Endothelial cell of umbilical vein (primary cell): ENCODE measurements at regions not wholly inside any gene's neighbourhood (a gene's known extent, or its start where the extent isn't known, plus 50 kb on each side); places are given as distances from the start of the nearest gene placed in this dataset.

ENCODE experiments used
- BruUV-seq: library from RNA; stranded (reverse); fragments of 400-500 nt; replicated peaks from 2 replicates; lab custom pipeline; 2021; lab: Mats Ljungman, UMichigan
- CTCF ChIA-PET: fragments of 300-600, 350-600 bp; sonication (Branson Sonifier 250); formaldehyde crosslinking; loops from one replicate; lab custom pipeline; 2021; ENCODE audit warnings: antibody characterized with exemption, inconsistent platforms; lab: Charles Lee
- POLR2A ChIA-PET: fragments of 300-600, 350-600 bp; sonication (Branson Sonifier 250); formaldehyde crosslinking; loops from one replicate; lab custom pipeline; 2021; ENCODE audit warnings: antibody characterized with exemption, inconsistent platforms; lab: Charles Lee
- DNase-seq: peaks from one replicate; pipeline ENCODE4 v3.0.0-alpha.2; 2011; ENCODE audit warnings: low read depth, low spot score
- FAIRE-seq: peaks from 2 replicates; lab custom pipeline; 2011; peaks lifted over from hg19 to GRCh38; lab: Jason Lieb, UNC
- H2AFZ ChIP-seq: 2 replicates; pipeline ENCODE4 v1.6.0; 2012; ENCODE audit warnings: low read depth, low read length, control low read depth, inconsistent platforms
- H3K27ac ChIP-seq: 2 replicates; pipeline ENCODE4 v1.5.1; 2011; ENCODE audit warnings: low read depth, mild to moderate bottlenecking, control low read depth, low read length, moderate library complexity; ENCODE audit not compliant: insufficient read depth
- H3K27me3 ChIP-seq, 2 experiments: 2 replicates each; pipeline versions ENCODE4 v1.6.0 to v1.6.1; 2011; ENCODE audit warnings: low read length in 2 of 2, mixed read lengths in 1 of 2; ENCODE audit not compliant: control insufficient read depth in 2 of 2, insufficient read depth in 2 of 2
- H3K36me3 ChIP-seq, 2 experiments: 2 replicates in 1 of 2; 3 replicates in 1 of 2; pipeline ENCODE4 v1.5.1; 2011; ENCODE audit warnings: low read length in 2 of 2, mild to moderate bottlenecking in 1 of 2, moderate library complexity in 1 of 2; ENCODE audit not compliant: control insufficient read depth in 2 of 2, insufficient read depth in 2 of 2; ENCODE audit errors: extremely low read depth in 1 of 2
- H3K4me1 ChIP-seq: 3 replicates; pipeline ENCODE4 v1.5.1; 2011; ENCODE audit warnings: mild to moderate bottlenecking, low read length; ENCODE audit not compliant: control insufficient read depth, insufficient read depth; ENCODE audit errors: extremely low read depth
- H3K4me2 ChIP-seq: 2 replicates; pipeline ENCODE4 v1.6.1; 2011; ENCODE audit warnings: low read length, control low read depth, mixed read lengths; ENCODE audit not compliant: insufficient read depth
- H3K4me3 ChIP-seq, 3 experiments: fragments of 200-600 bp in 1 of 3; sonication (generic), shearing (Covaris generic) in 1 of 3; replicated peaks in 1 of 3; 2 replicates each; pipeline ENCODE4 v1.5.1; 2011 to 2016; ENCODE audit warnings: control low read depth in 3 of 3, low read length in 3 of 3, mild to moderate bottlenecking in 2 of 3, inconsistent platforms in 1 of 3, low read depth in 1 of 3, moderate library complexity in 1 of 3; ENCODE audit not compliant: insufficient read depth in 1 of 3
- H3K79me2 ChIP-seq: 2 replicates; pipeline ENCODE4 v1.6.0; 2012; ENCODE audit warnings: low read length, inconsistent platforms; ENCODE audit not compliant: control insufficient read depth, insufficient read depth
- H3K9ac ChIP-seq: replicated peaks from 2 replicates; pipeline ENCODE3; 2011; ENCODE audit warnings: low read length, control low read depth; ENCODE audit not compliant: insufficient read depth; ENCODE audit errors: extremely low read depth
- H3K9me1 ChIP-seq: replicated peaks from 3 replicates; pipeline ENCODE4 v1.6.0; 2011; ENCODE audit warnings: mild to moderate bottlenecking, low read length; ENCODE audit not compliant: control insufficient read depth, insufficient read depth; ENCODE audit errors: extremely low read depth
- H3K9me3 ChIP-seq: replicated peaks from 2 replicates; pipeline ENCODE4 v1.5.1; 2012; ENCODE audit warnings: low read length, inconsistent platforms; ENCODE audit not compliant: control insufficient read depth, insufficient read depth
- H4K20me1 ChIP-seq: replicated peaks from 2 replicates; pipeline ENCODE3; 2011; ENCODE audit warnings: mild to moderate bottlenecking, low read length; ENCODE audit not compliant: control insufficient read depth, insufficient read depth; ENCODE audit errors: extremely low read depth
- CTCF ChIP-seq, 2 donors: IDR thresholded peaks; 1 replicate in 1 of 2; 2 replicates in 1 of 2; pipeline ENCODE4 v1.5.1; 2011; ENCODE audit warnings: low read length in 2 of 2, mild to moderate bottlenecking in 2 of 2, moderate library complexity in 2 of 2, control low read depth in 1 of 2, inconsistent platforms in 1 of 2, low read depth in 1 of 2; ENCODE audit not compliant: insufficient read depth in 1 of 2; ENCODE audit errors: extremely low read depth in 1 of 2
- EZH2 ChIP-seq: IDR thresholded peaks from 2 replicates; pipeline ENCODE4 v1.6.1; 2012; ENCODE audit warnings: borderline replicate concordance, low read depth, mild to moderate bottlenecking, moderate library complexity, low read length, inconsistent platforms; ENCODE audit not compliant: severe bottlenecking
- FOS ChIP-seq: IDR thresholded peaks from 2 replicates; pipeline ENCODE4 v1.6.1; 2011; ENCODE audit warnings: mild to moderate bottlenecking, low read length, moderate library complexity, borderline replicate concordance; ENCODE audit not compliant: insufficient read depth
- GATA2 ChIP-seq: IDR thresholded peaks from 2 replicates; pipeline ENCODE4 v1.7.0; 2011; ENCODE audit warnings: low read depth, mild to moderate bottlenecking, moderate library complexity, mixed read lengths, low read length; ENCODE audit not compliant: insufficient read length, insufficient read depth
- JUN ChIP-seq: IDR thresholded peaks from 2 replicates; pipeline ENCODE4 v1.6.1; 2011; ENCODE audit warnings: borderline replicate concordance, low read depth; ENCODE audit not compliant: insufficient read length, insufficient read depth
- MAX ChIP-seq: IDR thresholded peaks from 2 replicates; pipeline ENCODE4 v1.6.1; 2011; ENCODE audit not compliant: insufficient read depth, insufficient read length
- MYC ChIP-seq: IDR thresholded peaks from one replicate; pipeline ENCODE4 v1.6.1; 2011; ENCODE audit warnings: mild to moderate bottlenecking, low read depth, low read length
- POLR2A ChIP-seq: IDR thresholded peaks from 2 replicates; pipeline ENCODE4 v1.6.1; 2012; ENCODE audit warnings: low read depth, mild to moderate bottlenecking, control low read depth, low read length
- POLR2AphosphoS5 ChIP-seq: IDR thresholded peaks from 2 replicates; pipeline ENCODE4 v1.6.1; 2012; ENCODE audit warnings: low read depth, mild to moderate bottlenecking, control low read depth, low read length, moderate library complexity; ENCODE audit not compliant: insufficient read depth
- dilution Hi-C: fragments of 300-500 bp; cut with MboI; formaldehyde crosslinking; loops from one replicate; pipeline ENCODE4 v1.15.0; 2019; ENCODE audit warnings: low sequenced_read_pairs; ENCODE audit not compliant: extremely low pct_ligation_motif_present
- intact Hi-C: fragments of 100-400 bp; cut with micrococcal nuclease; formaldehyde crosslinking; loops from one replicate; pipeline ENCODE4 v1.10.0; 2022

GRCh38 chr6:132131351-132131750, 180.2 kb upstream of the CCN2 start:
- TSS peak; percentile 9 for BruUV-seq
- peak overlapping the region; percentile 68 for H2AFZ ChIP-seq
- H3K27ac ChIP-seq: peak overlapping the region; percentile 100
- intact Hi-C loops: loop anchor here (1.0 kb wide), 2 partner anchors 47 to 151 kb away; no protein-coding TSS in a partner anchor
- peaks cover 23% of the 10 kb centered on the region for H3K79me2 ChIP-seq
- ChIA-PET CTCF (interaction anchor here (0.9 to 2.9 kb wide), 15 partner anchors 9 to 206 kb away, joined by 3 to 17 read pairs (median 5); partner anchors contain the start of gene CCN2), POLR2A (interaction anchor here (0.7 to 7.9 kb wide), 8 partner anchors 44 to 182 kb away, joined by 3 to 200 read pairs (median 9); partner anchors contain the start of gene CCN2)
- H3K9me3 ChIP-seq: no peaks in the 10 kb centered on the region
- no peaks in the 10 kb centered on the region for H3K9me1 ChIP-seq
- no peak overlapping the region for H3K4me3 ChIP-seq
- peak overlapping the region; percentile 72 for H3K4me2 ChIP-seq
- peak overlapping the region; percentile 100 for H3K9ac ChIP-seq
- H4K20me1 ChIP-seq: no peaks in the 10 kb centered on the region
- dilution Hi-C loops: no loop called here
- H3K27me3 ChIP-seq: no peaks in the 10 kb centered on the region
- DNase-seq (no peak), FAIRE-seq (no peak)
- no peaks in the 10 kb centered on the region for H3K36me3 ChIP-seq
- peaks cover 50% of the 10 kb centered on the region for H3K4me1 ChIP-seq
- TF ChIP-seq MYC (no peak), FOS (no peak), POLR2AphosphoS5 (no peak), CTCF (IDR thresholded peaks at IDR 0.05; ENCODE audit: extremely low read depth in 1 of 2, insufficient read depth in 1 of 2, low read depth in 1 of 2, low read length in 2 of 2) (no peak), MAX (no peak), EZH2 (no peak), GATA2 (no peak), POLR2A (no peak), JUN (no peak)
